ENCODE measurements at regions not wholly inside any gene's neighbourhood (a gene's known extent, or its start where the extent isn't known, plus 50 kb on each side); places are given as distances from the start of the nearest gene placed in this dataset.
A peak's percentile ranks its signal among the peaks of the same experiment; 100 is the strongest.

GRCh38 chr2:240366901-240367300 is 68.6 kb upstream of the GPC1 start:
- no peak for TF ChIP-seq CTCF (IDR thresholded peaks at IDR 0.05; ENCODE audit: insufficient read depth, low read length, missing control alignments)
- H3K4me3 ChIP-seq (ENCODE audit: low read depth, low read length) = no peak overlapping the region
- ChIA-PET CTCF (no interaction called here), POLR2A (no interaction called here)
- DNase-seq (ENCODE audit: low read depth, low spot score) = no peak

GRCh38 chr2:240367721-240368120 is 67.7 kb upstream of the GPC1 start:
- ChIA-PET POLR2A (no interaction called here), CTCF (interaction anchor here (2.8 kb wide), 1 partner anchor 134 kb away, joined by 12 read pairs; no protein-coding TSS in a partner anchor)
- no peak overlapping the region for H3K4me3 ChIP-seq (ENCODE audit: low read depth, low read length)
- TF ChIP-seq CTCF (IDR thresholded peaks at IDR 0.05; ENCODE audit: insufficient read depth, low read length, missing control alignments) = no peak
- no peak for DNase-seq (ENCODE audit: low read depth, low spot score)

GRCh38 chr2:240368781-240369331 is 66.6 kb upstream of the GPC1 start:
- no peak overlapping the region for H3K4me3 ChIP-seq (ENCODE audit: low read depth, low read length)
- no peak for TF ChIP-seq CTCF (IDR thresholded peaks at IDR 0.05; ENCODE audit: insufficient read depth, low read length, missing control alignments)
- CTCF ChIA-PET = interaction anchor here (2.8 kb wide), 1 partner anchor 136 kb away, joined by 12 read pairs; no protein-coding TSS in a partner anchor
- POLR2A ChIA-PET = no interaction called here
- no peak for DNase-seq (ENCODE audit: low read depth, low spot score)

- H3K4me3 ChIP-seq (ENCODE audit: low read depth, low read length) = no peak overlapping the region
- CTCF ChIA-PET = interaction anchor here (1.2 to 2.8 kb wide), 3 partner anchors 17 to 136 kb away, joined by 4 to 12 read pairs (median 6); no protein-coding TSS in a partner anchor
- no peak for TF ChIP-seq CTCF (IDR thresholded peaks at IDR 0.05; ENCODE audit: insufficient read depth, low read length, missing control alignments)
- no peak for DNase-seq (ENCODE audit: low read depth, low spot score)
- POLR2A ChIA-PET = interaction anchor here (1.4 to 1.9 kb wide), 2 partner anchors 17 to 50 kb away, joined by 8 to 12 read pairs; no protein-coding TSS in a partner anchor
These were observed 66.1 kb upstream of the GPC1 start for GRCh38 chr2:240369335-240369734.

- ChIA-PET CTCF (interaction anchor here (0.7 to 2.8 kb wide), 4 partner anchors 14 to 137 kb away, joined by 3 to 12 read pairs (median 5); no protein-coding TSS in a partner anchor), POLR2A (interaction anchor here (0.7 to 1.9 kb wide), 6 partner anchors 9 to 141 kb away, joined by 3 to 12 read pairs (median 5); no protein-coding TSS in a partner anchor)
- peak; percentile 3 for TF ChIP-seq CTCF (IDR thresholded peaks at IDR 0.05; ENCODE audit: insufficient read depth, low read length, missing control alignments)
- peak; percentile 76 for DNase-seq (ENCODE audit: low read depth, low spot score)
- no peak overlapping the region; the same call in 1 of the 2 replicates for H3K4me3 ChIP-seq (ENCODE audit: low read depth, low read length)
These were observed 65.5 kb upstream of the GPC1 start for GRCh38 chr2:240369801-240370585.

Measured in AG04449 (cell line).